Dedifferentiated amniotic fluid mesenchymal stem cell (primary cell): ENCODE measurements at regions not wholly inside any gene's neighbourhood (a gene's known extent, or its start where the extent isn't known, plus 50 kb on each side); places are given as distances from the start of the nearest gene placed in this dataset.

Experiments
- DNase-seq: peaks from one replicate; pipeline ENCODE4 v3.0.0-alpha.2; 2016; ENCODE audit errors: extremely low spot score

DNA sequence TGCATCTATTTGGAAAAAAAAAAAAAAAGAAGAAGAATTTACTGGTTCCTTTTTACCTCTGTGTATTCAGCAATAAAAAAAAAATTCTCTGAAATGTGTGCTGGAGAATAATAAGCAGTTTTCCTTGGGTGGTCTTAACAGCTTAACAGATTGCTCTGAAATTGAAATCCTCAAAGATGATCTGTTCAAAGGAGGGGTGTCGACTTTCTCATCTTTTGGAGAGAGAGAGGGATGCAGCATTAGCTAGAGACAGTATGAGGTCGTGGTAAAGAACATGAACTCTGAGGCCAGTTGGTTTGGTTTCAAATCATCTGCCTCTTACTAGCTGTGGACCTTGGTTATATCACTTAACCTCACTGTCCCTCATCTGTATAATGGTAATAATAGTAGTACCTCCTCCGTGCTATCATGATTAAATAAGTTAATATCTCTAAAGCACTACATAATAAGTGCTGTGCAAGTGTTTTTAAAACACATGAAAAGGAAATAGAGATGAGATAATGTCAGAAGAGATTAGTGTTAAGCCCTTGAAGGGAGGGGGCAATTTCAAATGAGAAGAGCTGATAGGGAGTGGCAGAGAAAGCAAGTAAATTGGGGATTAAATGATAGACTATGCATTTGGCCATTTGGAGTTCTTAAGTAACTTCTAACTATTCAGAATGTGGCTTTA lies 109.9 kb upstream of the LIMCH1 start:
- no peak for DNase-seq

DNA sequence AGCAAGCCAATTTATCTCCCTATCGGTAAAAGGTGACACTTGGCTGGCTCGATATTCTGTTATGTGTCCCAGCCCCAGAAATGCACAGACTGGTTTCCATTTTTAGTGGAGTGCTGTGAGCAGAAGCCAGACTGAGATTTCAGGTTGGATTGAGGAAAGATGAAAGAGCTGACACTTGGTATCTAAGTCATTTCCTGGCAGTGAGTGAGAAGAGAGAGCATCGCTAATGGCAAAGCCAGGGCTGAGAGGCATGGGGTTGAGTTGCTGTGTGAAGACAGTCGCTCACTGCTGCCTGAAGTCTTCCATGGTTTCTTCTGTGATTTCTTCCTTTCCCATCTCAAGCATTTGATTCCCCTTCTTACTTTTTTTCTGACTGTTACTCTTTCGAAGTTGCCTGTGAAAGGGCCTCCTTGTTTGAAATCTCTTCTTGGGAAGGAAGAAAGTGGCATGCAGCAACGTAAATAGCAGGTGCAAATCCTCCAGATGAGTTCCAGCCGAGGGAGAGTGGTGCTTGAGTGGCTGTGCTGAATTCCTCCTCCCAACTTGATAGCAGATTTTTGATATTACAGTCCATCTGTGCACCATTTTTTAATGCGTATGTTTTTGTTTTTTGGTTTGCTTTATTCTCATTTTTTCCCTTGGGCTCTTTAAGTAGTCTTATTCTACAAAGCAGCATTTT lies 109.2 kb upstream of the LIMCH1 start:
- no peak for DNase-seq

DNA sequence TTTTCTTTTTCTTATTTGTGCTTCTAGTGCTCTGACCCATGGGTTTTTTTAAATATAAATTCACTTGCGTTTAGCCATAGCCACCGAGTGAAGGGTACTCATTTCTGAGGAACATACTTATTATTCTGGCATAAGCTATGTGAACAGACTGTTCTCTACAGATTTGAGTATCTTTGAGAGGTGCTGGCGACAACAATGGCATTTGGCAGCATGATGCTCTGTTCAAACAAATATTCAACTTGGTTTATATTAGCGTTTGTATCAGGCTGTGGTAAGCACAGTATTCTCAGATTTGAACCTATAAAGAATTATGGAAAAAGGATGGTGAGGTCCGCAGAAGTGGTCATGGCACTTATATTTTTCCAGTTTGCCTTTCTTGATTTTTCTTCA lies 108.7 kb upstream of the LIMCH1 start:
- no peak for DNase-seq

DNA sequence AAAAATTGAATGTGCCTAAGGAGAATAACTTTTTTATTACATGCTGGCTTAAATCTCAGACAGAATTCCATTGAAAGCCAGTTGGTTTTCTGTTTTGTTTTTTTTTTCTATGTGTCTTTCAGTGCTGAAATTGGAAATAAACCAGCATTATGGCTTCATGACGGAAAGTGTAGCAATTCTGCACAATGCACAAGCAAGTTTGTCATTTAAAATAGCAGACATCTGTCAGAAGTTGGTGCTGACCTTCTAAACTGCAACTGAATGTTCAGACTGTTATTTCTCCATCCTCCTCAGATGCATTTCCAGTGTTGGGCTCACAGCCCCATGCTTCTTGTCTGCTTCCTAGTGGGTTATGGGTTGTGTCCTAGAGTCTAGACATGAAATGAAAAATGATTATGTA lies 107.2 kb upstream of the LIMCH1 start:
- DNase-seq = no peak

DNA sequence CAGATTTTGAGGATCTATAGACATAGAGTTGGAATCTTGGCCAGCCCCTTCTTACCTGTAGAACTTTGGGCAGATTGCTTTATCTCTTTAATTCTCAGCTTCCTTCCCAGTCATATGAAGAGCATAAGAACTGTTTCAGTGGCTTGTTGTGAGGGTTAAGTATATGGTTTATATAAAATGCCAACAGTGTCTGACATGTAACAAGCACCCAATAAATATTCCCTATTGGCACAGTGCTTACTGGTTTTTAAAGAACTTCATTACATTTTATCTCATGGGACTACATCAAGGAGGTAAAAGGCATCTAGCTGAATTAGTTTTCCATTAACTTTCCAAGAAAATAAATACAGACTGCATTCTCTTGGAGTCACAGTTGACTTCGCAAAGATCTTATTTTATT lies 106.7 kb upstream of the LIMCH1 start:
- no peak for DNase-seq

DNA sequence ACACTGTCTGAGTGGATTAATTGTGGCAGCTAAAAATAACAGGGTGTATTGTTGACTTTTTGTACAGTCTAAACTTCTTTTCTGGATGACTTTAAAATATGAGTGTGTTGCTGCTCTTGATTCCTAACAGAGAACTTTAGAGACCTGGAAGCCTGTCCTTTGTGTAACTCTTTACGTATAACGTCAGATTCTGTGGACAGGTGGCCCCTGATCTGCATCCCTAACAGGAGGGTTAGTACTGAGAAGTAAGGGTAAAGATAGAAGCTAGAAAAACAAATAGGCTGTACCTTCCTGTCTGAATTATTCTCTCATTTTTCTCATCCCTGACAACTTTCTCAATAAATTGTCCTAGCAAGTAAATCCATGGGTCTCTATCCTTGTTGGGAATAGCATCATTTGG lies 105.7 kb upstream of the LIMCH1 start:
- no peak for DNase-seq

DNA sequence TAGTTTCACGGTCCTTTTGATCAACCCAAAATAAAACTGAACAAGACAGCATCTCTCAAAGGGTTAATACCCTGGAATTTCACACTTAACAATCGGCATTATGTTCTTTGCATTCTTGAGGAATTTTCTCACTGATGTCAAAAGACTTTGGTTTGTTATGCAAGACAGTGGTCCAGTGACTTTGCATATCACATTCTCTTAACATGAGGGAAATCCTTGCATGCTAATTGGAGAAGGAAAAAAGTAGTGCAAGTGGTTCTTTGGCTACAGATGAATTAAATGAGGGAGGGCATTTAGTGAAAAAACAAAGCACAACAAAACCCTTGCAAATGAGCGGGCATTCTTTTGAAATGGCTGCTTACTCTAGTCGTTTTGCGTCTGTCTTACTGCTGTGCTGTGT lies 105.1 kb upstream of the LIMCH1 start:
- peak; percentile 55 for DNase-seq

DNA sequence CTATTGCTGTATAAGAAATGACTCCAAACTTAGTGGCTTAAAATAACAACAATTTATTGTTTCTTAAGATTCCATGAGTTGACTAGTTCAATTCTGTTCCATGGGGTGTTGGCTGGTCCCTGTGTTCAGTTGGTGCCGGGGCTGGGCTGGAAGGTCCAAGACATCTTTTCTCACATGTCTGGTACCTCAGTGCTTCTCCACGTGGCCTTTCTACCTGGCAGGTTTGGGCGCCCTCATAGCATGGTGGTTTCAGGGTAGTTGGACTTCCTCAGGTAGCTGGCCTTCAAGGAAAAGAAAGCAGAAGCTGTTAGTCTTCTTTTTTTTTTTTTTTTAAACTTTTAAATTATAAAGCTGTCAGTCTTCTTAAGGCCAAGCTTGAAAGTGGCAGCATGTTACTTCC lies 104.6 kb upstream of the LIMCH1 start:
- no peak for DNase-seq

DNA sequence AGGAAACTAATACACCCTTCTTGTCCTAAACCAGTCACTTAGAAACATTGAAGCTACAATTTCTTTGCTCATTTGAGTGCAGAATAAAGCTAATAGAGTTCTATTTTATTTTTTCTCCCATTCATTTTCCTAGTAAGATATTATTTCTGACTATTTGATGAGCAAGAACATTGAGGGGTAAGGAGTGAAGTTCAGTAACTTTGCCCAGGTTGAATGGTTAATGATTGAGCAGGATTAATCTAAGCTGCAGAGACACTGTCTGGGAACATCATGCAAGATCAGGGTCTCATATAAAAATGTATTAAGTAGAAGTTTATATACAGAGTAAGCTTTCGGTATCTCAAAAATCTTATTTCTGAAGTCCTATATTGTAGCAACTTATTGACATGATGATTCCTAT lies 102.4 kb upstream of the LIMCH1 start:
- no peak for DNase-seq

DNA sequence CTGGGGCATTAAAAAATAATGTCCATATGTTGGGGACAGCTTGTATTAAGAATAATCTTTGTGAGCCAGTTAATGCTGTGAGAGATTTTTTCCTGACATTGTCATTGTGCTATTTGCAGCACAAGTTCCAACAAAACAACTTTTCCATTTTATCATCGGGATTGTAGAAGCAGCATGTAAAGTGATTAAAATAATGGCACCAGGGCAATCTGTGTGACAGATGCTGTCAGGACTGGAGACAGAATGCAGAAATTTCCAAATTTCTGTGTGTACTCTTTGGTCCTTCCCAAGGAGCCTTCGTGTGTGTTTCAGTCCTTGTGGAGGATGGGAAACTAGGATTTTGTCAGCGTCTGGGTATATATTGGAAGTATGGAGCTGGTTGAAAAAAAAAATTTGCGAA lies 101.5 kb upstream of the LIMCH1 start:
- no peak for DNase-seq

DNA sequence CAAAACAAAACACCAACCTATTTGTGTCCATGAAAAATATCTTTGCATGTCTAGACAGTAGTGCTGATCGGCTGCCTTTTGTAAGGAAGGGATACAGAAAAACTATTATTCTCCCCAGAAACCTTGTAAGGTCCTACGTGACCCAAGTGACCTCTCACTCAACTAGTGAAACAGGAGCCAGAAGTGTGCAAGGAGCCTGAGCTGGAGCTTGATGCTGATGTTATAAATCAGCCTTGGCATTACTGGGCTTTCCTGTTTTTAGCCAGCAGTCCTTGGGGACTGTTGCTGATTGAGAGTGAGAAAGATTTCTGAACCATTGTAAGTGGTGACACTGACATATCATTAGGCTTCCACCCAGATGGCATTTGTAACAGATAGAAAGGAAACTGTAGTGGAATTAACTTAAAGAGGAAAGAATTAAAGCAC lies 100.8 kb upstream of the LIMCH1 start:
- no peak for DNase-seq

DNA sequence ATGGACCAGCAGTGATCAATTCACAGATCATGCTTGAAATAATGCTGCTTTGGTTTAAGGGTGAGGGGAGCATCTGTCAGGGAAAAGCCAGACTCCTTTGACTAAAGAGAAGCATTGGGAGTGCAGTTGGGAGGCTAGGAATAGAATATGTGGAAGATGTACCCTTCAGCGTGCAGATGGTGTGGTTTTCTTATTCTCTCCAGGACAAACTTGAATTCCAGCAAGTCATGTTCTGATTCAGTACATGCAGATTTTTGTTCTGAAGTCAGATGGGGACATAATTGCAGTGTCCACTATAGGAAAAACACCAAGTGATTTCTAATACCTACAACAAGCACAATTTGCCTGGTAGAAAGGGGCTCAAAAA lies 99.0 kb upstream of the LIMCH1 start:
- DNase-seq = no peak

DNA sequence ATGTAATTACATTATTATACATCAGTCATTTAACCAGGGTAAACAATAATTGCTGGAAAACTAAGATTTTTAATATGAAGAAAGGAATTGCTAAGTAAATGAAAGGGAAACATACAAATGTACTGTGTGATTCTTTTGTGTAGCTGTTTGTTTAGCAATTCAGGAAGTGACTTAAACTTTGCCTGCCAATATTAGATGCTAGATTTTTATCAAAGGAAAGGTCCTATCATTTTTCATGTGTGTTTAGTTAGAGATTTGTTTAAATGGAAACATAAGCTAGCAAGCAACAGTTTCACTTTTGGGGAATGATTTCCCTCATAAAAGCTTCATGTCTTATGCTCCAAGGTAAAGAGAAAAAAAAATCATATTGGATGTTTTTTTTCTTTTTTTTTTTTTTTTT lies 95.1 kb upstream of the LIMCH1 start:
- peak; percentile 31 for DNase-seq

DNA sequence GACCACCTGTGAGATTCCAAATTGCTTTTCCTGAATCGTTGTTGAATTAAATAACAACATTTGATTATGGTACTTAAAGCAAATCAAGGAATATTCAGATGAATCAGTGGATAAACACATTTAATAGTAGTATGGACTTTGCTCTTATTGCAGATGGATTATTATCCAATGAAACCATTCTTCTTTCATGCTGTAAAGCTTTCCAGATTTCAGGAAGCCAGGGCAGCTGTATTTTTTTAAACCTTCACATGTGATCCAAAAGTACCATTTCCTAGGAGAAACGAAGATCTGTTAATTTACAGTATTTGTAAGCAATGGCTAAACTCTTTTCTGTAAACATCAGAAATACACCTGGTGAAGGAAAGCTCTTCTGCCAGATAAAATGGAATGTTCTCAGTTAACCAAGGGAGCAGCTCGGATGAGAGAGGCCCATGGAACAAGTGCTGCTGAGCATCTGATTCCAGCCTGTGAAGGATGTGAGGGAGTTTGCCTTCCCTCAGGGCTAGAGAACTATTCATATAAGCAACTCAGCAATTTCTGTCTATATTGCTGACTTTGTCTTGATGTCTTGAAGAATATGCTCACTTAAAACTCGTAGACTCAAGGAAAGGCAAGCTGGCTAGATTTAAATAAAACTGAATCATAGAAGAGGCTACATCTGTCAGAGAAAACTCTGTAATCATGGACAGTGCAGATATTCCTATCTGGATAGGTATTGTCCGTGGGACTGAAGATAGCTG lies 94.4 kb upstream of the LIMCH1 start:
- DNase-seq = no peak

DNA sequence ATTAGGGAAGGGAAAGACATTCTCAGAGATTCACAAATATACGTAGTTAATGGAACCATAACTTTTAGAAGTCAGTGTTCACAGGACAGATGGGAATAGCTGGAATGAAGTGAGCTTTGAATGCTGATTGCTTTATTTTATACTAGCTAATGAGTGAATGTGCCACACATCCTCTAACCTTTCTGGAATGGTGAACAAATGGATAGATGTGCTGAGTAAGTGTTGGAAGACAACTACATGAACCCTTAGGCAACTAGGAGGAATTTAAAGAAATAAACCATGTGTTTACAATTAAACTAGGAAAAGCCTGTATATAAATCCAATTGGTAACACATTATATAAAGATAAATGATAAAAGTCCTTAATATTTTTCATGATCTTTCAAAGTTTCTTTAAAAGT lies 91.6 kb upstream of the LIMCH1 start:
- DNase-seq = no peak

DNA sequence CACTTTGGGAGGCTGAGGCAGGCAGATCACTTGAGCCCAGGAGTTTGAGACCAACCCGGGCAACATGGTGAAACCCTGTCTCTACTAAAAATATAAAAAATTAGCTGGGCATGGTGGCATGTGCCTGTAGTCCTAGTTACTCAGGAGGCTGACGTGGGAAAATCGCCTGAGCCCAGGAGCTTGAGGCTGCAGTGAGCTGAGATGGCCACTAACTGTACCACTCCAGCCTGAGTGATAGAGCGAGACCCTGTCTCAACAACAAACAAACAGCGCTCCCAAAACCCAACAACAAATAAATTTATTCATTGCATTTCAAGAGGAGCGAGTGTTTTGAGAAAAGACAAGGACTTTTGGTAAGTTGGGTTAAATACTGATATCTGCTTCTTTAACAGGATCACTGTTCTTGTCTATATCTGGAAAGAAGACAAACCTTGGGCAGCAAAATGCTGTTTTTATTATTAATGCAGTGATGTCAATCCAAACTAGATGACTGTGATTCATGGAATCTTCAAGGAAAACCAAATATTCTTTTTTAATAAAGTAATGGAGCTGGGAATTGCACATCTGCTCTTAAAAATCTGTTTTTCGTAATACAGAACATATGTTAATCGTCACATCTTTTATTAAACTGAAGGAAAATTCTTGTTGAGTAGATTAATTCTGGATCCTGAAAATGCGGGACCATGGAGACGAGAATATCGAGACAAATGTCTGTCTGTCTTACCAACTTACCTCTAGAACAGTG lies 90.8 kb upstream of the LIMCH1 start:
- DNase-seq = no peak

DNA sequence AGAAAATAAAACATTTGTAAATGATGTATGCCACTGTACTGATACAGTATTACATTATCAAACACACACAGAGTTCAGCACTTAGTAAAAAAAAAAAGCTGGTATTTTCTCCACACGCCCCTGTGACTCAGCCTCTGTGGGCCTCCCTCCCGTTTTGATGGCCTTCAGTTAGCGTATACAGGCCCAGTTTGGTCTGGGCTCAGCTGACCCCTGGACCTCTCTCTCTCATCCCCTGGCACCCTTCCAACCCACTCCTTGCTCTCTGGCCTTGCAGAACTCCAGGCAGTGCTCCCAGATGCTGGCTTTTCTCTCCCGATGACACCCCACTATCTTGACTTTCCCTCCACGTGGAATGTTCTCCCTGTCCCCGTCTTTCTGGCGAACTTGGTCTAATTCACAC lies 89.0 kb upstream of the LIMCH1 start:
- DNase-seq = no peak

DNA sequence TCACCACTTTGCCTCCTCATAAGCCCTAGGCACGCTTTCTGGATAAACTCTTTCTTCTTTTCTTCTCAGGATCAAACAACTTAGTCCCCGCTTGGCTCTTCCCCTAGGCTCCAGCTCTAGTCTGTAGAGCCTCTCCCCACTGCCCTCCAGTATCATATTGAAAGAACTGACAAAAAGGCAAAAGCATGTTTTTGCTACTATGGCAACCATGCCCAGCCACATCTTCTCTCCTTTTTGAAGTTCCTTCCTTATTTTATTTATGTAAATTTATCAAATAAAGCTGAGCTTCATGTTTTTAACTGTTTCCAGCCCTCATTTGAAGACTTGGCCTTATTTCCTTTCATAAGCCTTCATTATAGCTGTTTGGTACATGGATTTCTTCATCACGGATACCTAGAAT lies 86.0 kb upstream of the LIMCH1 start:
- DNase-seq = no peak

DNA sequence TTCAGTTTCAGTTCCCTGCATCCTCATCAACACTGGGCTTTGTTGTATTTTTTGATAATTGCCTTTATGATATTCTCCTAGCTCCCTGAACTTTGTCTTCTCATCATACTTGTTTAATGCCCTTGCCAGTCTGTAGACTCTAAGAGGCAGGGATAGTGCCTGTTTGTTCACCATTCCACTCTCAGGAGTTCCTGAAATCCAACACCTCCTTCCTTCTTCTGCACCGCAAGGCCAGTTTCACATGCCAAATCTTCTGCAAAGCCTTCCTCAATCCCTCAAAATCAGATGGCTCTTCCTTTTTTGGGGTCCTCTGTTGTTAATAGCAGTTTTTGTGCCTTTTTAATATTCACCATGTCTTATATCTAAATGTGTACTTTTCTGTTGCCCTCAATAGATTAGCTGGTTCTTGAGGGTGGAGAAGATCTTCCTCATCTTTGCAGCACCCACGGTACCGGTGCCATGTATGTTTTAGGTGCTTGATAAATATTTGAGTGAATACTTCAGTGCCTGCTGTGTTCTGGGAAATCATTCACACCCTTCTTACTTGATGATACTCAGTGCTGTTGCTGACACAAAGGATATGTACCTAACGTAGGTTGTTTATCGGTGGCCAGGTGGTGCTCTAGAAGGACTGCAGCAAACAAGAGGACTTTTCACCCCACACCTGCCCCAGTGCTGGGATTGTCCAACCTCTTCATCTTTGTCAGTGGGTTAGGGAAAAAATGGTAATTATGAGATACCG lies 85.3 kb upstream of the LIMCH1 start:
- DNase-seq = no peak

DNA sequence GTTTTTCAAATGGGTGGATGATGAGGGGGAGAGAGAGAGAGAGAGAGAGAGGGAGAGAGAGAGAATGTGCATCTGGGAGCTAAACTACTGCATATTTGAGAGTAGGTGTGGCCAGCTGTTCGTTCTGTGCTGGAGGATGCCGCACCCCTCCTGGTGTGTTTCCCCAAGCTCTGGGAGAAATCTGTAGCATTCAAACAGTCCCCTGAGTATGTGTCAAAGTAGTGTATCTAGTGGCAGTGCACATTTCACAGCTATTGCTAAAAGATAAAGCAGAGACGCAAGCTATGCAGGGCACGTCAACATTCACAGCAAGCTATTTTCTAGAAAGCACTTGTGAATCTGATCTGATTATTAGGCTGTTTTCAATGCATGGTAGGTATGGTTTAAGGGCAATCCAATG lies 83.5 kb upstream of the LIMCH1 start:
- no peak for DNase-seq

DNA sequence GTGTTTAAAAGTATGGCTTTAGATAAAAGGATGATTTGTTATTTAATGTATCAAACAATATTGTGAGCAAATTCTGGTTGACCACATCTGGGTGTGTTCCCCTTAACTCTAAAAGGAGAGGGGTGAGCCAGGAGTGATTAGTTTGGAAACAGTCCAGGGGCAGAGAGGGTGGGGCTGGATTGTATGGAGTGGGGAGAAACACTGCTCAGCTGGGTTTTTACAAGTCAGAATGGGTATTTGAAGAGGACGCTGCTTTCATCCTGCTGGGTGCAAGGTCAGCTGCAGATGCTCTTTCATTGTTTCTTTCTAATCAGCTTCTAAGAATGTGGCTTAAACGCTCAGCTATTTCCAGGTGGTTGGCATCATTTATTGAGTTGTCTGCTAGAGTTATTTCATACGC lies 82.8 kb upstream of the LIMCH1 start:
- DNase-seq = no peak

DNA sequence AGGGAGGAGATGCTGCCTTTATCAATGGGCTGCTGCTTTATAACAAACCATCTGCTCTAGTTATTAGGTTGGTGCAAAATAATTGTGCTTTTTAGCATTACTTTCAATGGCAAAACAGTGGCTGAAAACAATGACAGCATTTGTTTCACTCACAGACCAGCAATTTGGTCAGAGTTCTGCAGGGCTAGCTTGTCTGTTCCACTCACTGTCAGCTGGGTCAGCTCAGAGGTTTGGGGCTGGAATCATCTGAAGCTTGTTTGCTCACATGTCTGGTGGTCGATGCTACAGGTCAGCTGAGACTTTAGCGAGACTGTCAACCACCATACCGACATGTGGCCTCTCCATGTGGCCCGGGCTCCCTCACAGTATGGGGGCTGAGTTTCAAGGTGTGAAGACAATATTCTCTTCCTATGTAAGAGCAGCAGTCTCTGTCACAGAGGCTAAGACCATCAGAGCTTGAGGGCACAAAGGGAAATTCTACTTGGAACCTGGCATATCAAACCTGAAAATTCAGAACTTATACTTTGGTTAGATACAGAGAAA lies 81.3 kb upstream of the LIMCH1 start:
- DNase-seq = no peak
